ENCODE measurements at regions not wholly inside any gene's neighbourhood (a gene's known extent, or its start where the extent isn't known, plus 50 kb on each side); places are given as distances from the start of the nearest gene placed in this dataset.

DNA sequence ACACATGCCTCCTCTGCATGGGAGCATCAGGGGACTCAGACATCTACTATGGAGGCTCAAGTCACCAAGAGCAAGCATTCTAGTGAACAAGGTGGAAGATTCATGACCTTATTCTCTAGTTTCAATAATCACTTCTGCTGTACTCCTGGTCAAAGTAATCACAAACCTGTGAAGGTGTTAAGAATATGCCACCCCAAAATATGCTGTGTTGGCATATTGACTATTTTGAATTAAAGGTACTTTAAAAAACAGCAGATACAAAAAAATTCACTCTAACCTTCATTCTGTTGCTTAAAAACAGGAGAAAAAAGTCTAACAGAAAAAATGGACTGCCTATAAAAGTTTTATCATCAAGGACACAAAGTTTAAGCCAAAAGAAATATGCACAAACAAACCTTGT, 607.8 kb upstream of the TYRP1 start:
- no peak for DNase-seq

- DNase-seq: no peak
Measured at GRCh38 chr9:12091865-12092527, 601.2 kb upstream of the TYRP1 start.

- no peak for DNase-seq
Measured at GRCh38 chr9:12094046-12094445, 599.1 kb upstream of the TYRP1 start.

- no peak for DNase-seq
Measured at GRCh38 chr9:12095931-12096330, 597.3 kb upstream of the TYRP1 start.

- DNase-seq: no peak
Measured at GRCh38 chr9:12133416-12133815, 559.8 kb upstream of the TYRP1 start.

GRCh38 chr9:12141422-12141821, 551.8 kb upstream of the TYRP1 start:
- DNase-seq: no peak

DNA sequence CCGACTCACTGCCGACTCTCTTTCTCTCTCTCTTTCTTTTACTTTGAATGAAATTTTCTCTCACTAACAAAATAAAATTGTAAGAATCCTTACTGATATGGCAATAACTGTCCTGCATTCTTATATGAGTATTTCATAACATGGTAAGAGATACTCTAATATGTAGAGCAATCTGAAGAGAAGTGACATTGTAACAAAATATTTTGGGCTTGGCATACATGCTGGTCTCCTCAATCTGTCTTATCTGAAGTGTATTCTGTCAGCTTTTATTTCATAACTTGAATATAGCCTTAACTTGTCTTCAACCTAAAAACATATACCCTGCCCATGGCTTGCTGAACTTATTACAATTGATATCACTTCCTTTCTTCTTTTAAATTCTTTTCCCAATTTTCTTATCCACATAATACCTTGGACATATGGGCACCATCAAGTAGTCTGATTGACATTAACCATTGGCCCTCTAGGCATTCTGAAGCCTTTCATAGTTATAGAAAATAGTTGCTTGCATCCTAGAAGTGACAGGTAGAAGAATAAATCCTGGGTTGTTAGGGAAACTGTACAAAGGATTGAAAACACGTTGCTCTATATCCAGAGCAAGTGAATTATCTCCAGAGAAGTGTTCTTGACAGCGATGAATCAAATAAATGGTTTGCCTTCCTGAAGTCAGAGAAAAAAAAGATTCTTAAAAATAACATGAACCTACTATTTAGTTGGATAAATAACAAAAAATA, 537.6 kb upstream of the TYRP1 start:
- no peak for DNase-seq

GRCh38 chr9:12162181-12162815, 530.9 kb upstream of the TYRP1 start:
- peak in 7 of 56 donors; percentile 1 to 29 (median 7) for DNase-seq

DNA sequence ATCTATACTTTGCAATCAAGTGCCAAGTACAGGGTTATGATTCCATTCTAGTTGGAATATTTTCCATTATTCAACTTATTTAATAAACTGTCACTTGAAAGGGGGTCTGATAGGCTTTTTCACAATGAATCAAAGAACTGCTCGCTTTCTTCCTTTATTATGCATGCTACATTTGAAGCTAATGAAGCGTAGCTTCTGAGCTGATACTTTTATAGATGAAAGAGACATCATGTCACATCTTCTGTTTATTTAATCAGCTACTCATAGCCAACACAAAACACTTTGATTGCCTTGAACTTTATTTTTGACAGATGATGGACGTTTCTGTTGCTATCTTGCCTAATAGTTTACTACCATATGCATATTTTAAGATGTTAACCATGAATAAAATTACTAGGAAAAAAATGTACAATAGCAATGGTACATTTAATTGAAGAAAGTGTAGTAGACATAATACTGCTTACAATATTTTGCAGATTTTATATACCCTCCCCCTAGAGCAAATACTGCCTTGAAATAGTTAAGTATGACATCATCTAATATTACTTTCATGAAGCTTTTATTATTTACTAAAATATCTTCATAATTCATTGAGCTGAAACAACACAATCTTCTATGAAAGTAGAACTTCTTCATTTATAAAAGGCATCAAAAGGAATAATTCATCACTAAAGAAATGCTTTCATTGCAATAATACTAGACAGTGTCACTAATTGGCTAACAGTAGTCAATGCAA, 529.3 kb upstream of the TYRP1 start:
- DNase-seq: no peak

GRCh38 chr9:12166518-12166917, 526.7 kb upstream of the TYRP1 start:
- DNase-seq: no peak

DNA sequence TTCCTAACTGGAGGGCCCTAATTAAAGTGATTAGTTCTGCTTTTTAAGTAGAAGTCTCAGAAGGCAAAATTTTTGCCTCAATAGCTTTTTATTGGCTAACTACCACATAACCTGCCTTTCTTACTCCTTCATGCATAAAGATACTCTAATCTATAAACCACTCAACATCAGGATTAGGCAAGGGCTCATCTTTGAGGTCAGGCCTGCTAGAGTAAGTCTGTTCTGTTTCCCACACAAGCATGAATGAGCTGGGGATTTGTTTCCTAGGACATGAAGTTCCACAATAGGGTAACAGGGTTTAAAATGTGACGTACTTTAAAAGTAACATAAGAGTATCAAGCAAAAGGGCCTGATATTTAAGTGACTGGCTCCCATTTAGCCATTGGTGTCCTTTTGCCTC, 522.7 kb upstream of the TYRP1 start:
- no peak for DNase-seq

- no peak for DNase-seq
Measured at GRCh38 chr9:12178634-12179033, 514.6 kb upstream of the TYRP1 start.

GRCh38 chr9:12182806-12183205, 510.4 kb upstream of the TYRP1 start:
- DNase-seq: no peak

- DNase-seq: no peak
Measured at GRCh38 chr9:12183321-12183720, 509.9 kb upstream of the TYRP1 start.

GRCh38 chr9:12185856-12186255, 507.3 kb upstream of the TYRP1 start:
- DNase-seq: no peak

DNA sequence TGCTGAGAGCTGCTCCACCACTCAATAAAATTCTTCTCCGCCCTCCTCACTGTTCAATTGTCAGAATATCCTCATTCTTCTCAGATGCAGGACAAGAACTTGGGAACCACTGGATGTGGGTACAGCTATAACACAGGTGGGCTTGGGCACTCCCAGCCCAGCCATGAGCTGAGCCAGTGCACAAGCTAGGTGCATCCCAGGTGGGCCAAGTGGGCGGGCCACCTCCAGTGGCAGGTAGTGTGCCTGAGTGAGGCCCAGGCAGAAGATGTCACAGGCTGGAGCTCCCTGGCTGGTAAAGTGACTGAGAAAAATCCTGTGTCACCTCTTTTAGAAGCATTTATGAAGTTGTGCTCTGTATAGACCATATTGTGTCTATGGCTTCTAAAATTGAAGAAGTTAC, 501.6 kb upstream of the TYRP1 start:
- no peak for DNase-seq

DNA sequence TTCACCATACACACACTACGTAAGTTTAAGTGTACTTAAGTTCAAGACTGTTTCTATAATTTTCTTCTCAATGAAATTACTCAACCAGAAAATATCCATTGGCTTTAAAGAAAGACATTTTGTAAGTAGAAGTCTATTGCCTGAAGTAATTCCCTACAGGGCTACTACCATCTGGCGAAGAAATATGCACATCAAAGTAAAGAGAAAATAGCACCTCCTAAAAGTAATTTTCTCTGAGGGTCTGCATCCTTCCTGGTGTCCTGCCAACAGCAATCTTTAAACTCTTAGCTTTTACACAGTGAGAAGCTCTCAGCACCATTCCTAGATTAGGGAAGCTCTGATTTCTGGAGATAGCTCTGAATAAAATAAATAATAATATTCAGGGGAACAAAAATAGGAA, 498.5 kb upstream of the TYRP1 start:
- DNase-seq: no peak

DNA sequence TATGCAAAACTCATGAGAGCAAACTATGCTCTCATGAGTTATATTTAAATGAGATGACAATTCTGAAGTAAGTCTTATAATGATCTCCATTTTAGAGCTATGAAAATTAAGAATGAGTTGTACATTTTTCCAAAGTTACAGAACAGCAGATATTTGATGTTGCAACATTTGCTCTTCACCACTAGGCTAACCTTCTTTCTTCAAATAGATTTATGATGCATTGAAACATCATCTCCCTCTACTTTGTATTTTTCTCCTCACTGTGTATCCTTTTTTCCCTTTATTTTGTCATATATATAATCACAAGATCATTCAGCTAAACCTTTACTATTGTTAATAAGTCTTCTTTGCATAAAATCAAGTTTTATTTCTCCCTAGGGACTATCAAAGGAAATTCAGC, 497.7 kb upstream of the TYRP1 start:
- DNase-seq: no peak

DNA sequence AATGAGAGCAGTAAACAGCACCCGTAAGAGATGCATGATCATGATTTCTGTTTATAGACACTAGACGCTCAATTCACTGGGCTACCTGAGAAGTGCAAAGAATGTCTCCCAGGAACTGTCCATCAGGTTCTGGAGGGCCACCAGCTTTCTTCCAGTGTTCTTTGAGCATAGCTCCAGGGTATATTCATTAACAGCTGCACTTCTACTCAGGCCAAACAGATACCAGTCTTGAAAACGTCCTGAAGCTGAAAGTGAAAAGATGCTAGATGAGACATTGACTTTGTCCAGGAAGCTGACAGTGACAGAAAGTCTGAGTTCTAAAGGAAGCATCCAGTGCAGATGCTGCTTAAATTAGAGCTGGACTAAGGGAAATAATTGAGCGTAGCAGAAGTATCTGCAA, 488.7 kb upstream of the TYRP1 start:
- DNase-seq: no peak

GRCh38 chr9:12212860-12213259, 480.3 kb upstream of the TYRP1 start:
- DNase-seq: peak in 1 of 56 donors; percentile 6

DNA sequence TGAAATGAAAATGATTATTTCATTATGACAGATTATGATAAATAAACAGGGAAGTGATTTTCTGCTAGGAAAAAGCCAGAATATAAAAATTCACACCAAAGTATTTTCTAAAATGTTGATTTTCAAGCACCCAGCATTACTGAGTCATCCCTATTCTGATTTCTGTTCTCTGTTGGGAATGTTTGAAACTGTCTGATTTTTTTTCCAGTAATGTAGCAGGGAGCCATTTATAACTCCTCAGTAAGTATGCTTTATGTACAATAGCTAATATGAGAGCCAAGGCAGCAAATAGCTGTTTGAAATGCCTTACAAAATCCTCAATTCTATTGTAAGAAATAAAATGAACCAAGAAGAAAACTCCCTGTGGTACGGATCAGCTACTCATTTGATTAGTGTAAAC, 471.7 kb upstream of the TYRP1 start:
- no peak for DNase-seq

- DNase-seq: no peak
Measured at GRCh38 chr9:12224449-12224848, 468.7 kb upstream of the TYRP1 start.
